Mucosa of descending colon (tissue), 3 donors: ENCODE measurements at regions not wholly inside any gene's neighbourhood (a gene's known extent, or its start where the extent isn't known, plus 50 kb on each side); places are given as distances from the start of the nearest gene placed in this dataset.

Experiments used
- ATAC-seq: fragments of 200-7000 bp; cut with Tn5 transposase; one replicate; pipeline ENCODE4 v1.9.1; 2020; ENCODE audit warnings: mild to moderate bottlenecking, moderate library complexity
- DNase-seq, 3 donors: peaks; one replicate each; pipeline ENCODE4 v3.0.0-alpha.2; 2020
- H3K36me3 ChIP-seq: fragments of 200-600 bp; one replicate; pipeline ENCODE4 v1.8.0; 2021; ENCODE audit warnings: low read depth, mild to moderate bottlenecking
- H3K4me1 ChIP-seq: fragments of 200-600 bp; one replicate; pipeline ENCODE4 v1.8.0; 2021; ENCODE audit warnings: low read depth, mild to moderate bottlenecking
- H3K4me3 ChIP-seq: fragments of 200-600 bp; one replicate; pipeline ENCODE4 v1.8.0; 2021; ENCODE audit warnings: mild to moderate bottlenecking
- H3K9me3 ChIP-seq: fragments of 200-600 bp; one replicate; pipeline ENCODE4 v1.8.0; 2021; ENCODE audit warnings: mild to moderate bottlenecking
- CTCF ChIP-seq: fragments of 200-600 bp; IDR thresholded peaks from one replicate; pipeline ENCODE4 v1.8.0; 2022; ENCODE audit warnings: antibody characterized with exemption, mild to moderate bottlenecking
- intact Hi-C, 2 donors: fragments of 100-400 bp; cut with DNase I in 1 of 2; cut with micrococcal nuclease in 1 of 2; formaldehyde crosslinking; loops; one replicate each; pipeline versions ENCODE4 v1.11.0 to v1.11.1; 2022; cut with DNase I, micrococcal nuclease
- donor health status: DM: no; HTN: no; CAD: no; lungs with moderate emphysema.
- donor health status: DM: no; HTN: no; CAD: no.
- donor health status: DM: no; HTN: yes; CAD: no.

GRCh38 chr1:55947446-55947845, 631.9 kb downstream of the PLPP3 start:
- intact Hi-C loops = no loop called here
- Histone ChIP-seq H3K4me3 (no peak overlapping the region), H3K4me1 (no peaks in the 10 kb centered on the region), H3K36me3 (no peaks in the 10 kb centered on the region), H3K9me3 (no peaks in the 10 kb centered on the region)
- DNase-seq (no peak), ATAC-seq (no peak)
- TF ChIP-seq CTCF = no peak

GRCh38 chr1:55943721-55944435, 635.5 kb downstream of the PLPP3 start:
- no peaks in the 10 kb centered on the region for H3K9me3 ChIP-seq
- H3K4me1 ChIP-seq = no peaks in the 10 kb centered on the region
- H3K36me3 ChIP-seq = no peaks in the 10 kb centered on the region
- DNase-seq = no peak
- no peak for ATAC-seq
- no peak overlapping the region for H3K4me3 ChIP-seq
- intact Hi-C loops = no loop called here
- TF ChIP-seq CTCF = no peak

DNA sequence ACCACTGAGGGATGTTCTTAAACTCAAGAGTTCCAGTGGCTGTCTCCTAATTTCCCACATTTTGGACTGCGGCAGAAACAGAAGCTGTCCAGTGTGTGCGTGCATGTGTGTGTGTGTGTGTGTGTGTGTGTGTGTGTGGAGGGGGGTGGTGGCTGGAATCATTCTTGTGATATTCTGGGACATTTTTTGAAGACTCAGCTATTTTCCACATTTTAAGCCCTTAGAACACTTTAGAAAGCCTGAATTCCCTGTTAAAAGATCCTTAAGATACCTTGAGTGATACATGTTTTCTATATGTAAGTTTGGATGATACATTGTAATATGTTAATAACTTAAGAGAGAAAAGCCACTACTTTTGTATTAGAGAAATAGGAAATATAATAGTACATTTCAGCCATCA, 636.4 kb downstream of the PLPP3 start:
- TF ChIP-seq CTCF = no peak
- H3K4me3 ChIP-seq = no peak overlapping the region
- H3K36me3 ChIP-seq = no peaks in the 10 kb centered on the region
- no peak for DNase-seq
- H3K4me1 ChIP-seq = no peaks in the 10 kb centered on the region
- no peak for ATAC-seq
- intact Hi-C loops = no loop called here
- H3K9me3 ChIP-seq = no peaks in the 10 kb centered on the region

- no peak for TF ChIP-seq CTCF
- ATAC-seq (no peak), DNase-seq (no peak)
- no peaks in the 10 kb centered on the region for H3K9me3 ChIP-seq
- H3K36me3 ChIP-seq = no peaks in the 10 kb centered on the region
- intact Hi-C loops = no loop called here
- no peak overlapping the region for H3K4me3 ChIP-seq
- H3K4me1 ChIP-seq = no peaks in the 10 kb centered on the region
Observed at GRCh38 chr1:55939866-55940265, 639.5 kb downstream of the PLPP3 start.

DNA sequence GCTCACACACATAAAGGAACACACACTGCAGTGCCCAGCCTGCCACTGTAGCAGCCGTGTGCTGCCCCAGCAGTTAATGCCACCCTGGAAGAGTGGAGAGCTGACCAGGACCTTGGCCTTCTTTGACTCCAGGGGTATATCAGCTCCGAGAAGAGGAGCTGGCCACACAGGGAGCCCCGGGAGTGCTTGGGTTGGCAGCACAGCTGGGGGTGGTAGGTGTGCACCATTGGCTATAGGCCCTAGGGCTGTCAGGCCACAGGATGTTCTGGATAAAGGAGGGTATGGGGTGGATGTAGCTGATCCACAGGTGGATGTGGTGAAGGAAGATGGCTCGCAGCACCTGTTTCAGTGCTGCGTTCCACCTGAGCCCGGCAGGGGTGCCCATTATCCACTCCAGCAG, 640.5 kb downstream of the PLPP3 start:
- H3K36me3 ChIP-seq = no peaks in the 10 kb centered on the region
- intact Hi-C loops = no loop called here
- no peak for TF ChIP-seq CTCF
- no peaks in the 10 kb centered on the region for H3K9me3 ChIP-seq
- DNase-seq = no peak
- H3K4me1 ChIP-seq = no peaks in the 10 kb centered on the region
- ATAC-seq = no peak
- H3K4me3 ChIP-seq = no peak overlapping the region

GRCh38 chr1:55938376-55938850, 641.0 kb downstream of the PLPP3 start:
- no peak for TF ChIP-seq CTCF
- intact Hi-C loops = no loop called here
- H3K9me3 ChIP-seq = no peaks in the 10 kb centered on the region
- no peak overlapping the region for H3K4me3 ChIP-seq
- H3K4me1 ChIP-seq = no peaks in the 10 kb centered on the region
- no peaks in the 10 kb centered on the region for H3K36me3 ChIP-seq
- ATAC-seq (no peak), DNase-seq (no peak)
